WTC11 (cell line): ENCODE measurements at regions not wholly inside any gene's neighbourhood (a gene's known extent, or its start where the extent isn't known, plus 50 kb on each side); places are given as distances from the start of the nearest gene placed in this dataset.

Source experiments
- ATAC-seq: fragments of 200-7000 bp; cut with Tn5 transposase; 2 replicates; pipeline ENCODE4 v1.10.0; 2021; ENCODE audit warnings: mild to moderate bottlenecking, moderate library complexity
- CTCF ChIA-PET: fragments of 300-600 bp; sonication (Branson Sonifier 250); formaldehyde crosslinking; loops from one replicate; lab custom pipeline; 2021; ENCODE audit warnings: antibody characterized with exemption; lab: Charles Lee
- POLR2A ChIA-PET: fragments of 350-600 bp; sonication (Branson Sonifier 250); formaldehyde crosslinking; loops from one replicate; lab custom pipeline; 2021; ENCODE audit warnings: antibody characterized with exemption; lab: Charles Lee
- DNase-seq: peaks from one replicate; pipeline ENCODE4 v3.0.0; 2021; ENCODE audit warnings: low spot score
- H3K27ac Mint-ChIP-seq: 2 replicates; pipeline ENCODE4 v1.8.0; 2021; ENCODE audit warnings: mixed read lengths
- H3K27me3 Mint-ChIP-seq: 2 replicates; pipeline ENCODE4 v1.8.0; 2021; ENCODE audit warnings: low read depth, mild to moderate bottlenecking, moderate library complexity, mixed read lengths
- H3K36me3 Mint-ChIP-seq: 2 replicates; pipeline ENCODE4 v1.8.0; 2021; ENCODE audit warnings: mixed read lengths
- H3K4me1 Mint-ChIP-seq: 2 replicates; pipeline ENCODE4 v1.8.0; 2022; ENCODE audit warnings: mixed read lengths
- H3K4me3 Mint-ChIP-seq: 2 replicates; pipeline ENCODE4 v1.8.0; 2021; ENCODE audit warnings: mild to moderate bottlenecking, moderate library complexity, mixed read lengths
- H3K9me3 Mint-ChIP-seq: 2 replicates; pipeline ENCODE4 v1.8.0; 2021; ENCODE audit warnings: mixed read lengths
- ATF1 ChIP-seq: sonication (generic); formaldehyde crosslinking; IDR thresholded peaks from 2 replicates; pipeline ENCODE4 v1.8.1; 2023; ENCODE audit warnings: mild to moderate bottlenecking, moderate library complexity, missing genetic modification reagents
- CDX4 ChIP-seq: fragments of 250-450 bp; sonication (Bioruptor Pico); IDR thresholded peaks from 2 replicates; pipeline ENCODE4 v1.9.0; 2021; ENCODE audit warnings: moderate library complexity, mild to moderate bottlenecking, inconsistent platforms, borderline replicate concordance
- CREB1 ChIP-seq: sonication (generic); formaldehyde crosslinking; IDR thresholded peaks from 2 replicates; pipeline ENCODE4 v1.8.0; 2023; ENCODE audit warnings: mild to moderate bottlenecking, missing genetic modification reagents
- CREM ChIP-seq: sonication (generic); formaldehyde crosslinking; IDR thresholded peaks from 2 replicates; pipeline ENCODE4 v1.8.1; 2022; ENCODE audit warnings: mild to moderate bottlenecking, missing genetic modification reagents, moderate library complexity
- E2F1 ChIP-seq: sonication (generic); formaldehyde crosslinking; IDR thresholded peaks from 2 replicates; pipeline ENCODE4 v1.8.0; 2022; ENCODE audit warnings: mild to moderate bottlenecking, missing genetic modification reagents
- ELF4 ChIP-seq: sonication (generic); formaldehyde crosslinking; IDR thresholded peaks from 2 replicates; pipeline ENCODE4 v1.8.1; 2022; ENCODE audit warnings: low read depth, mild to moderate bottlenecking, moderate library complexity, missing genetic modification reagents
- IRF2 ChIP-seq: sonication (generic); formaldehyde crosslinking; IDR thresholded peaks from 2 replicates; pipeline ENCODE4 v1.8.0; 2022; ENCODE audit warnings: low read depth, missing genetic modification reagents, borderline replicate concordance
- JAZF1 ChIP-seq: fragments of 250-450 bp; sonication (Bioruptor Pico); IDR thresholded peaks from 2 replicates; pipeline ENCODE4 v1.9.0; 2021; ENCODE audit warnings: moderate library complexity, mild to moderate bottlenecking, inconsistent platforms
- MYBL2 ChIP-seq: sonication (generic); formaldehyde crosslinking; IDR thresholded peaks from 2 replicates; pipeline ENCODE4 v1.8.1; 2023; ENCODE audit warnings: mild to moderate bottlenecking, moderate library complexity, missing genetic modification reagents
- NFATC4 ChIP-seq: fragments of 250-450 bp; sonication (Bioruptor Pico); IDR thresholded peaks from 2 replicates; pipeline ENCODE4 v1.9.0; 2021; ENCODE audit warnings: mild to moderate bottlenecking
- NFE2L1 ChIP-seq: sonication (generic); formaldehyde crosslinking; IDR thresholded peaks from 2 replicates; pipeline ENCODE4 v1.8.1; 2023; ENCODE audit warnings: missing genetic modification reagents
- NR1H2 ChIP-seq: sonication (generic); formaldehyde crosslinking; IDR thresholded peaks from 2 replicates; pipeline ENCODE4 v1.9.0; 2021; ENCODE audit warnings: mild to moderate bottlenecking, moderate library complexity, missing genetic modification reagents
- RELA ChIP-seq: sonication (generic); formaldehyde crosslinking; IDR thresholded peaks from 2 replicates; pipeline ENCODE4 v1.8.1; 2022; ENCODE audit warnings: missing genetic modification reagents, mild to moderate bottlenecking, borderline replicate concordance
- SP1 ChIP-seq: sonication (generic); formaldehyde crosslinking; conservative IDR thresholded peaks from 2 replicates; pipeline ENCODE4 v1.8.1; 2022; ENCODE audit warnings: missing genetic modification reagents
- TP53 ChIP-seq: sonication (generic); formaldehyde crosslinking; IDR thresholded peaks from 2 replicates; pipeline ENCODE4 v1.8.1; 2023; ENCODE audit warnings: mild to moderate bottlenecking, missing genetic modification reagents
- ZBTB21 ChIP-seq: sonication (generic); formaldehyde crosslinking; IDR thresholded peaks from 2 replicates; pipeline ENCODE4 v1.8.1; 2023; ENCODE audit warnings: mild to moderate bottlenecking, missing genetic modification reagents, borderline replicate concordance
- ZBTB43 ChIP-seq: sonication (generic); formaldehyde crosslinking; IDR thresholded peaks from 2 replicates; pipeline ENCODE4 v1.8.1; 2023; ENCODE audit warnings: mild to moderate bottlenecking, missing genetic modification reagents
- ZNF121 ChIP-seq: sonication (generic); formaldehyde crosslinking; IDR thresholded peaks from 2 replicates; pipeline ENCODE4 v1.8.0; 2023; ENCODE audit warnings: missing genetic modification reagents
- ZNF317 ChIP-seq: sonication (generic); formaldehyde crosslinking; IDR thresholded peaks from 2 replicates; pipeline ENCODE4 v1.8.1; 2023; ENCODE audit warnings: low read depth, mild to moderate bottlenecking, moderate library complexity, missing genetic modification reagents, borderline replicate concordance
- ZNF396 ChIP-seq: fragments of 250-450 bp; sonication (Bioruptor Pico); IDR thresholded peaks from 2 replicates; pipeline ENCODE4 v1.8.0; 2021; ENCODE audit warnings: mild to moderate bottlenecking, moderate library complexity, borderline replicate concordance
- ZNF416 ChIP-seq: fragments of 250-450 bp; sonication (Bioruptor Pico); IDR thresholded peaks from 2 replicates; pipeline ENCODE4 v1.9.0; 2021; ENCODE audit warnings: mild to moderate bottlenecking, inconsistent platforms
- ZNF423 ChIP-seq: fragments of 250-450 bp; sonication (Bioruptor Pico); IDR thresholded peaks from 2 replicates; pipeline ENCODE4 v2.1.2; 2022; ENCODE audit warnings: mild to moderate bottlenecking, moderate library complexity
- ZNF512 ChIP-seq: sonication (generic); formaldehyde crosslinking; IDR thresholded peaks from 2 replicates; pipeline ENCODE4 v1.8.1; 2022; ENCODE audit warnings: missing genetic modification reagents, borderline replicate concordance
- TF ChIP-seq, protein P1 (sequence below): sonication (generic); formaldehyde crosslinking; IDR thresholded peaks from 2 replicates; pipeline ENCODE4 v1.8.0; 2022; ENCODE audit warnings: missing genetic modification reagents
- TF ChIP-seq, protein P2 (sequence below): sonication (generic); formaldehyde crosslinking; IDR thresholded peaks from 2 replicates; pipeline ENCODE4 v1.8.1; 2022; ENCODE audit warnings: mild to moderate bottlenecking, moderate library complexity, missing genetic modification reagents

DNA sequence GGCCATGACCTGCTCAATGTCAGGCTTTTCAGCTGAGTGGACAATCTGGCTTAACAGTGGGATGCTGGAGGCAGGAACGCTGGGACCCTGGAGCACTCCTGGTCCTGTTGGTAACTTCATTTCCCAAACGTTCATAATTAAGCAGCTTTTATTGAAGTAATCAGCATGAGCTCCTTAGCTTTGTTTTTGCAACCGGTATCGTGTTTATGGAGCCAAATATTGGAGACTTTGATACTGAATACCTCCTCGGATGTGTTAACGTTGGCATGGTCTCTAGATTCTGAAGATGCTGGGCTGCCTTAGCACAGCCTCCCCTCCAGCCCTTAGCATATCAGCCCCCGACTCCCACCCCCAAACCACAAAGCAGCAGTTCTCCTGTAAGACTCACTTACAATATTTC, 60.7 kb downstream of the OSR1 start (continued):
- TF ChIP-seq, protein P1, sequence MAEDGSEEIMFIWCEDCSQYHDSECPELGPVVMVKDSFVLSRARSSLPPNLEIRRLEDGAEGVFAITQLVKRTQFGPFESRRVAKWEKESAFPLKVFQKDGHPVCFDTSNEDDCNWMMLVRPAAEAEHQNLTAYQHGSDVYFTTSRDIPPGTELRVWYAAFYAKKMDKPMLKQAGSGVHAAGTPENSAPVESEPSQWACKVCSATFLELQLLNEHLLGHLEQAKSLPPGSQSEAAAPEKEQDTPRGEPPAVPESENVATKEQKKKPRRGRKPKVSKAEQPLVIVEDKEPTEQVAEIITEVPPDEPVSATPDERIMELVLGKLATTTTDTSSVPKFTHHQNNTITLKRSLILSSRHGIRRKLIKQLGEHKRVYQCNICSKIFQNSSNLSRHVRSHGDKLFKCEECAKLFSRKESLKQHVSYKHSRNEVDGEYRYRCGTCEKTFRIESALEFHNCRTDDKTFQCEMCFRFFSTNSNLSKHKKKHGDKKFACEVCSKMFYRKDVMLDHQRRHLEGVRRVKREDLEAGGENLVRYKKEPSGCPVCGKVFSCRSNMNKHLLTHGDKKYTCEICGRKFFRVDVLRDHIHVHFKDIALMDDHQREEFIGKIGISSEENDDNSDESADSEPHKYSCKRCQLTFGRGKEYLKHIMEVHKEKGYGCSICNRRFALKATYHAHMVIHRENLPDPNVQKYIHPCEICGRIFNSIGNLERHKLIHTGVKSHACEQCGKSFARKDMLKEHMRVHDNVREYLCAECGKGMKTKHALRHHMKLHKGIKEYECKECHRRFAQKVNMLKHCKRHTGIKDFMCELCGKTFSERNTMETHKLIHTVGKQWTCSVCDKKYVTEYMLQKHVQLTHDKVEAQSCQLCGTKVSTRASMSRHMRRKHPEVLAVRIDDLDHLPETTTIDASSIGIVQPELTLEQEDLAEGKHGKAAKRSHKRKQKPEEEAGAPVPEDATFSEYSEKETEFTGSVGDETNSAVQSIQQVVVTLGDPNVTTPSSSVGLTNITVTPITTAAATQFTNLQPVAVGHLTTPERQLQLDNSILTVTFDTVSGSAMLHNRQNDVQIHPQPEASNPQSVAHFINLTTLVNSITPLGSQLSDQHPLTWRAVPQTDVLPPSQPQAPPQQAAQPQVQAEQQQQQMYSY (CRISPR knock-in tag), result no peak
- TF ChIP-seq E2F1, result no peak
- TF ChIP-seq ZBTB43 (CRISPR knock-in tag), result no peak
- TF ChIP-seq SP1, result no peak
- no peak for TF ChIP-seq ATF1 (CRISPR knock-in tag)
- no peak for TF ChIP-seq ZNF396 (CRISPR knock-in tag)
- TF ChIP-seq JAZF1 (CRISPR knock-in tag), result no peak

- POLR2A ChIA-PET, result interaction anchor here (0.6 to 0.7 kb wide), 2 partner anchors 45 to 575 kb away, joined by 3 to 6 read pairs; no protein-coding TSS in a partner anchor
- Mint-ChIP-seq H3K36me3 (no peaks in the 10 kb centered on the region), H3K9me3 (no peaks in the 10 kb centered on the region)
- TF ChIP-seq, protein P2, sequence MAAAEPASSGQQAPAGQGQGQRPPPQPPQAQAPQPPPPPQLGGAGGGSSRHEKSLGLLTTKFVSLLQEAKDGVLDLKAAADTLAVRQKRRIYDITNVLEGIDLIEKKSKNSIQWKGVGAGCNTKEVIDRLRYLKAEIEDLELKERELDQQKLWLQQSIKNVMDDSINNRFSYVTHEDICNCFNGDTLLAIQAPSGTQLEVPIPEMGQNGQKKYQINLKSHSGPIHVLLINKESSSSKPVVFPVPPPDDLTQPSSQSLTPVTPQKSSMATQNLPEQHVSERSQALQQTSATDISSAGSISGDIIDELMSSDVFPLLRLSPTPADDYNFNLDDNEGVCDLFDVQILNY (CRISPR knock-in tag), result no peak
- TF ChIP-seq ELF4 (CRISPR knock-in tag) (no peak), NFATC4 (no peak), ZNF416 (CRISPR knock-in tag) (no peak), ZBTB21 (CRISPR knock-in tag) (no peak), MYBL2 (CRISPR knock-in tag) (no peak), RELA (CRISPR knock-in tag) (no peak), NR1H2 (CRISPR knock-in tag) (no peak), SP1 (no peak), ZNF121 (CRISPR knock-in tag) (no peak), ZNF512 (CRISPR knock-in tag) (no peak), CREM (CRISPR knock-in tag) (no peak), ZNF423 (no peak), ZNF317 (no peak), IRF2 (CRISPR knock-in tag) (no peak), TP53 (CRISPR knock-in tag) (no peak), CREB1 (CRISPR knock-in tag) (no peak), NFE2L1 (no peak), CDX4 (CRISPR knock-in tag) (no peak)
- TF ChIP-seq, protein P1 (CRISPR knock-in tag), result no peak
- TF ChIP-seq, all 79 proteins: peak for 0
- DNase-seq (no peak), ATAC-seq (no peak)
- Mint-ChIP-seq H3K27me3 (no peaks in the 10 kb centered on the region), H3K27ac (no peak overlapping the region), H3K4me1 (no peaks in the 10 kb centered on the region), H3K4me3 (no peak overlapping the region)
- CTCF ChIA-PET, result no interaction called here
Observed at GRCh38 chr2:19295998-19296502, 62.4 kb downstream of the OSR1 start.
